Thyroid gland (tissue), 4 donors: ENCODE measurements at regions not wholly inside any gene's neighbourhood (a gene's known extent, or its start where the extent isn't known, plus 50 kb on each side); places are given as distances from the start of the nearest gene placed in this dataset.

Experiments used
- CTCF ChIP-seq, 6 experiments: fragments of 200-600 bp in 3 of 6; fragments of 450-650 bp in 3 of 6; sonication (generic) in 3 of 6; IDR thresholded peaks; one replicate each; pipeline ENCODE4 v1.5.1; 2016 to 2019; ENCODE audit warnings: antibody characterized with exemption in 6 of 6, mild to moderate bottlenecking in 2 of 6, inconsistent platforms in 1 of 6, moderate library complexity in 1 of 6
- POLR2A ChIP-seq, 2 donors: fragments of 450-650 bp; IDR thresholded peaks; one replicate each; pipeline ENCODE4 v1.6.1; 2017; ENCODE audit warnings: antibody characterized with exemption in 2 of 2, mild to moderate bottlenecking in 2 of 2, moderate library complexity in 1 of 2

GRCh38 chr19:27654266-27654990, 1558.5 kb downstream of the UQCRFS1 start:
- TF ChIP-seq CTCF (IDR thresholded peaks at IDR 0.05): no peak
- no peak for TF ChIP-seq POLR2A (IDR thresholded peaks at IDR 0.05)
